ENCODE measurements at regions not wholly inside any gene's neighbourhood (a gene's known extent, or its start where the extent isn't known, plus 50 kb on each side); places are given as distances from the start of the nearest gene placed in this dataset.
"Not testable (repeated sequence)": the region's sequence is repeated elsewhere in the genome, so short reads cannot be mapped to it uniquely, and the experiment has no call there.

- DNase-seq = no peak
Measured at GRCh38 chr4:124146068-124146467, 566.5 kb downstream of the ANKRD50 start.

- no peak for DNase-seq
Measured at GRCh38 chr4:124151031-124151430, 561.5 kb downstream of the ANKRD50 start.

GRCh38 chr4:124152132-124152531 lies 560.4 kb downstream of the ANKRD50 start:
- DNase-seq = no peak

- no peak for DNase-seq
Measured at GRCh38 chr4:124155239-124155638, 557.3 kb downstream of the ANKRD50 start.

GRCh38 chr4:124157396-124158083 lies 555.0 kb downstream of the ANKRD50 start:
- no peak for DNase-seq

- DNase-seq = no peak
Measured at GRCh38 chr4:124163401-124163800, 549.1 kb downstream of the ANKRD50 start.

GRCh38 chr4:124167602-124168001 lies 544.9 kb downstream of the ANKRD50 start:
- DNase-seq = no peak

GRCh38 chr4:124169524-124169923 lies 543.0 kb downstream of the ANKRD50 start:
- DNase-seq = not testable (repeated sequence)

- DNase-seq = no peak
Measured at GRCh38 chr4:124173912-124174311, 538.6 kb downstream of the ANKRD50 start.

- DNase-seq = no peak
Measured at GRCh38 chr4:124177647-124178425, 534.7 kb downstream of the ANKRD50 start.

- DNase-seq = no peak
Measured at GRCh38 chr4:124178449-124179021, 534.0 kb downstream of the ANKRD50 start.

- DNase-seq = no peak
Measured at GRCh38 chr4:124179506-124180186, 532.9 kb downstream of the ANKRD50 start.

GRCh38 chr4:124181039-124181438 lies 531.5 kb downstream of the ANKRD50 start:
- no peak for DNase-seq

GRCh38 chr4:124183231-124183630 lies 529.3 kb downstream of the ANKRD50 start:
- no peak for DNase-seq

GRCh38 chr4:124183926-124184325 lies 528.6 kb downstream of the ANKRD50 start:
- no peak for DNase-seq

GRCh38 chr4:124184792-124185191 lies 527.7 kb downstream of the ANKRD50 start:
- DNase-seq = no peak

GRCh38 chr4:124188595-124188994 lies 523.9 kb downstream of the ANKRD50 start:
- DNase-seq = no peak

- DNase-seq = no peak
Measured at GRCh38 chr4:124189545-124189944, 523.0 kb downstream of the ANKRD50 start.

- no peak for DNase-seq
Measured at GRCh38 chr4:124191329-124191728, 521.2 kb downstream of the ANKRD50 start.

GRCh38 chr4:124192544-124192943 lies 520.0 kb downstream of the ANKRD50 start:
- DNase-seq = no peak

- DNase-seq = no peak
Measured at GRCh38 chr4:124199185-124199584, 513.3 kb downstream of the ANKRD50 start.

- no peak for DNase-seq
Measured at GRCh38 chr4:124199755-124200154, 512.8 kb downstream of the ANKRD50 start.

GRCh38 chr4:124201636-124202035 lies 510.9 kb downstream of the ANKRD50 start:
- DNase-seq = no peak

All from NCI-H510A (cell line).